ENCODE measurements at regions not wholly inside any gene's neighbourhood (a gene's known extent, or its start where the extent isn't known, plus 50 kb on each side); places are given as distances from the start of the nearest gene placed in this dataset.

GRCh38 chr5:84564321-84565075, 179.8 kb upstream of the EDIL3 start:
- TF ChIP-seq, protein P1, sequence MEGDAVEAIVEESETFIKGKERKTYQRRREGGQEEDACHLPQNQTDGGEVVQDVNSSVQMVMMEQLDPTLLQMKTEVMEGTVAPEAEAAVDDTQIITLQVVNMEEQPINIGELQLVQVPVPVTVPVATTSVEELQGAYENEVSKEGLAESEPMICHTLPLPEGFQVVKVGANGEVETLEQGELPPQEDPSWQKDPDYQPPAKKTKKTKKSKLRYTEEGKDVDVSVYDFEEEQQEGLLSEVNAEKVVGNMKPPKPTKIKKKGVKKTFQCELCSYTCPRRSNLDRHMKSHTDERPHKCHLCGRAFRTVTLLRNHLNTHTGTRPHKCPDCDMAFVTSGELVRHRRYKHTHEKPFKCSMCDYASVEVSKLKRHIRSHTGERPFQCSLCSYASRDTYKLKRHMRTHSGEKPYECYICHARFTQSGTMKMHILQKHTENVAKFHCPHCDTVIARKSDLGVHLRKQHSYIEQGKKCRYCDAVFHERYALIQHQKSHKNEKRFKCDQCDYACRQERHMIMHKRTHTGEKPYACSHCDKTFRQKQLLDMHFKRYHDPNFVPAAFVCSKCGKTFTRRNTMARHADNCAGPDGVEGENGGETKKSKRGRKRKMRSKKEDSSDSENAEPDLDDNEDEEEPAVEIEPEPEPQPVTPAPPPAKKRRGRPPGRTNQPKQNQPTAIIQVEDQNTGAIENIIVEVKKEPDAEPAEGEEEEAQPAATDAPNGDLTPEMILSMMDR (IDR thresholded peaks at IDR 0.05), result no peak
- no peak for TF ChIP-seq POLR2A (IDR thresholded peaks at IDR 0.05)
